ENCODE measurements at regions not wholly inside any gene's neighbourhood (a gene's known extent, or its start where the extent isn't known, plus 50 kb on each side); places are given as distances from the start of the nearest gene placed in this dataset.
A peak's percentile ranks its signal among the peaks of the same experiment; 100 is the strongest.

DNA sequence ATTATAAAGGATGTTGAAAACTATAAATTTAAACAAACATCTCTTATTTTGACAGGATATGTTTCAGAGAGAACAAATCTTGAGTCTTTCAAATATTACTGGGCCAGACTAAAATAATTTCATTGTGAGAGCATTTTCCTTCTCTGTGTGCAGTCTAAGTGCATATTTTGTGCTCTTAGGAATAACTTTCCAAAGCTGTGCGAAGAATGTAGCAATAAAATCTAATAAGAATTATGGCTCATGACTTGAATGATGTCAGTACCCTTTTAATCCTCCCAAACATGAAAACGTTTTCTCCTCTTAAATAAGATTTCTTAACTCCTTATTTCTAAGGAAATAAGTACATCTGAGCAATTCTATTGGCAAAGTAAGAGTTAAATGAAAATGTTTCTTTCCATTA is 76.2 kb upstream of the EFEMP1 start:
- Histone ChIP-seq H3K36me3 (ENCODE audit: control insufficient read depth, insufficient read depth, low read length) (no peaks in the 10 kb centered on the region), H3K4me1 (ENCODE audit: control insufficient read depth, insufficient read depth, low read length, poor library complexity, severe bottlenecking) (no peaks in the 10 kb centered on the region), H3K4me3 (ENCODE audit: extremely low read depth, insufficient read depth, low read length, poor library complexity, severe bottlenecking) (no peak overlapping the region), H3K27ac (ENCODE audit: low read depth, low read length, severe bottlenecking) (no peak overlapping the region), H3K9me3 (ENCODE audit: control insufficient read depth, low read length) (no peaks in the 10 kb centered on the region)
- 40% methylated on average over 1 of the region's 2 CpGs; no CpG with 5 or more reads in 1 of the 2 experiments for WGBS, 2 experiments (ENCODE audit: insufficient coverage in 2 of 2)

DNA sequence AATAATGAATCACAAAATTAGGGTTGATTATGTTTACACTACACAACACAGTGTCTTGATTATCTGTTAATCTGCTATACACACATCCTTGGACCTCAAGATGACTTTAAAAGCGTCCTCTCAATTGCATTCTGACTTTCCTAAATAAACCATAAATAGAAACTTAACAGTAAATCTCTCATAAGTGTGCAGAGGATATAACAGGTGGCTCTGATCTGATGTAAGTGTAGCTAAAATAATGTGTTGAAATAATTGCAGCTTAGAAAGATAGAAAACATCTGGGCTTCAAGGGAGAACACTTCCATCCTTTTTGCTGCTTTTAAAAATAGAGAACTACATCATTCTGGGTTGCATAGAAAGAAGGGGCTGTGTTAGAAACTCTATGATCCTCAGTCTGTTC is 78.4 kb upstream of the EFEMP1 start:
- no CpG with 5 or more reads among the region's 1 CpG for WGBS, 2 experiments (ENCODE audit: insufficient coverage in 2 of 2)
- H3K9me3 ChIP-seq (ENCODE audit: control insufficient read depth, low read length) = no peaks in the 10 kb centered on the region
- no peak overlapping the region for H3K4me3 ChIP-seq (ENCODE audit: extremely low read depth, insufficient read depth, low read length, poor library complexity, severe bottlenecking)
- H3K4me1 ChIP-seq (ENCODE audit: control insufficient read depth, insufficient read depth, low read length, poor library complexity, severe bottlenecking) = no peaks in the 10 kb centered on the region
- no peak overlapping the region for H3K27ac ChIP-seq (ENCODE audit: low read depth, low read length, severe bottlenecking)
- H3K36me3 ChIP-seq (ENCODE audit: control insufficient read depth, insufficient read depth, low read length) = no peaks in the 10 kb centered on the region

DNA sequence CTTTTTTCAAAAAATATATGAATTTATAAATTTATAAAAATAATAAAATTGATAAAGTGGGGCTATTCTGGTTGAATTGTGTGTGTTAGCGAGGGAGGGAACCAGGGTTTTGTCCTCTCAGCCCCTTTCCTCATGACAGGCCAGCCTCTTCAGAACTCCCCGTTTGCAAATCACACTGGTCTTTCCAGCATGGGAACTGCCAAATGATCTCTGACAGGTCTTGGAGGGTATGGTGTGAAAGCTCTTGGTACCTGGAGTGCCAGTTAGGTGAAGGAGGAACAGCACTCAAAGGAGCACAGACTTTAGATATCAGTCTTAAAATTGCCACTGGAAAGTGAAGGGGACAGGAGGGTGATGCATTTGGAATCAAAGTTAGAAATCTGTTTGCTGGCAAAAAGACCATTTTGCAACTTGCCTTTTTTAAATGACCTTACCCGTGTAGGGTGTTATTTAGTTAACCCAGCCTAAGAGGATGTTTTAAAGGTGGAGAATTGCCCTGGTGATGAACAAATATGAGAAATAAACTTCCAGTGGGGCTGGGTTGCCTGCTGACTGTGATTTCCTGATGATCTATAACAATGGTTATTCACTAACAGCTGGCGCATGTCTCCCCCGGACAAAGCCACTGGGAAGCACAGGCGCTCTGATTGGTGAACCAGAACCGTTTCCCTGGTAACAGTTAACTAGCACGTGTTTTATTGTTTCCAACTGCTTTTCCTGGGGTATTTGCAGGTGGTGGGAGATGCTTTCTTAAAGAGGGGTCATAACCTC is 85.3 kb upstream of the EFEMP1 start:
- H3K36me3 ChIP-seq (ENCODE audit: control insufficient read depth, insufficient read depth, low read length) = no peaks in the 10 kb centered on the region
- H3K4me3 ChIP-seq (ENCODE audit: extremely low read depth, insufficient read depth, low read length, poor library complexity, severe bottlenecking) = no peak overlapping the region
- H3K27ac ChIP-seq (ENCODE audit: low read depth, low read length, severe bottlenecking) = peak overlapping the region; percentile 10
- H3K4me1 ChIP-seq (ENCODE audit: control insufficient read depth, insufficient read depth, low read length, poor library complexity, severe bottlenecking) = no peaks in the 10 kb centered on the region
- no peaks in the 10 kb centered on the region for H3K9me3 ChIP-seq (ENCODE audit: control insufficient read depth, low read length)
- 9 to 25% methylated on average over 5 of the region's 8 CpGs for WGBS, 2 experiments (ENCODE audit: insufficient coverage in 2 of 2)

DNA sequence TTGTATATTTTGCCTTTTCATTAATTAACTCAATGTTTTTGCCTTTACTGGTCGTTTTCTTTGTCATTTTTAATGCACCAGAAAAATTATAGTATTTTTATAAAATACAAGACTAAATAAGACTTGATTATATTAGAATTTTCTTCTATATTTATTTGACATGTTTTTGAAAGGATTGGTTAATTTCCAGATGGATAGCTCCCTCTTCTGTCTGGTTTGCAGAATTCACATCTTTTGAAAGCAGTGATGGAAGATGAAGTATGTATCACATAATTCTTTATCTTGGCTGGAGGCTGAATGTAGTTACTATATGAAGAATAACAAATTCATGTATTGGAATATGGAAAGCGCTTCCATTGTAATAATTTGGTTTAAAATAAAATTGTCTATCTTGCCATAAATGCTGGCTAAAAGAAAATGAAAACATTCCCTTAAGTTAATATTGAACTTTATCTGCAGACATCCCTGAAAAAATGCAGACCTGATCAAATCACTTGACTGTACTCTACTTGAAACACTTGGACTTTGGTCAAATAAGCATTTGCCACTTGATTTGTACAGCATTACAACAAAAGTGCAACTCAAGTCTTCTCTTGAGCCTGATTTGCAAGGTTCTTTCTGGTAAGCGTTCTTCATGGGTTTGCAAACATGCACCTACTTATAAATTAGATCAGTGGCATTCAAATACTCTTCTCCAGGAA is 86.3 kb upstream of the EFEMP1 start:
- H3K4me3 ChIP-seq (ENCODE audit: extremely low read depth, insufficient read depth, low read length, poor library complexity, severe bottlenecking) = no peak overlapping the region
- no peak overlapping the region for H3K27ac ChIP-seq (ENCODE audit: low read depth, low read length, severe bottlenecking)

DNA sequence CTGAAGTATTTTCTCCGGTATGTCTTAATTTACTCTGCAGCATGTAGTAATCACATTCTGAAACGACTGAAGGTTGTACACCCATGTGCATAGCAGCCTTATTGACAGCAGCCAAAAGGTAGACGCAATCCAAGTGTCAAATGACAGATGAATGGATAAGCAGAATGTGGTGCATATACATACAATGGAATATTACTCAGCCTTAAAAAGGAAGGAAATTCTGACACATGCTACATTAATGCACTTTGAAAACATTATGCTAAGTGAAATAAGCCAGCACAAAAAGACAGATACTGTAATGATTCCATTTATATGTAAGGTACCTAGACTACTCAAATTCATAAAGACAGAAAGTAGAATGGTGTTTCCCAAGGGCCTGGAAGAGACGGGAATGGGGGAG is 88.0 kb upstream of the EFEMP1 start:
- Histone ChIP-seq H3K4me1 (ENCODE audit: control insufficient read depth, insufficient read depth, low read length, poor library complexity, severe bottlenecking) (no peaks in the 10 kb centered on the region), H3K27ac (ENCODE audit: low read depth, low read length, severe bottlenecking) (no peak overlapping the region), H3K4me3 (ENCODE audit: extremely low read depth, insufficient read depth, low read length, poor library complexity, severe bottlenecking) (no peak overlapping the region), H3K36me3 (ENCODE audit: control insufficient read depth, insufficient read depth, low read length) (no peaks in the 10 kb centered on the region), H3K9me3 (ENCODE audit: control insufficient read depth, low read length) (no peaks in the 10 kb centered on the region)
- 83 to 86% methylated on average over 1 of the region's 4 CpGs for WGBS, 2 experiments (ENCODE audit: insufficient coverage in 2 of 2)

More for the DNA sequence above, 86.3 kb upstream of the EFEMP1 start:
- WGBS, 2 experiments (ENCODE audit: insufficient coverage in 2 of 2) = 80% methylated on average over 1 of the region's 3 CpGs; no CpG with 5 or more reads in 1 of the 2 experiments
- H3K36me3 ChIP-seq (ENCODE audit: control insufficient read depth, insufficient read depth, low read length) = no peaks in the 10 kb centered on the region
- no peaks in the 10 kb centered on the region for H3K4me1 ChIP-seq (ENCODE audit: control insufficient read depth, insufficient read depth, low read length, poor library complexity, severe bottlenecking)
- H3K9me3 ChIP-seq (ENCODE audit: control insufficient read depth, low read length) = no peaks in the 10 kb centered on the region

DNA sequence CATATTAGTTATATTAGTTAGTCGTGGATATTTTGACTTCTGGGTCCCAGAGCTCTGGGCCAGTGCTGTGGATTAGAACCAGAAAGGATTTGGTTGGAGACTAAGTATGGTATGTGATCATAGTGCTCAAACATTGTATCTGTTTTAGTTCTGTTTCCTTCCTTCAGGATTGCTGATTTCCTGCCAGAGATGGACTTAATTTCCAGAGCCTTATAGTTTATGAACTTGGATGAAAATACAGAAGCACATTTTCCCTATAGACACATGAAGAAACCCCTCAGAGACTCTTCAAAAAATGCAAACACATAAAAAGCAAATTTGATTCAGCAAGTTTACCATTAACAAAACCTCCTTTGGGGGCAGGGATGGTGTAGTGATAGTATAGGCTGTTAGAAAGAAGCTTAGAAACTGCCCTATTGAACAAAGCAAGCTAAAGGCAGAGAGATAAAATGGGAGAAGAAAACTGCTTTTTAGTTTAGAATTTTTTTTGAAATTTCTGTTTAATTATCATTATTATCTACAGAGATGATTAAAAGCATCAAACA is 88.7 kb upstream of the EFEMP1 start:
- H3K36me3 ChIP-seq (ENCODE audit: control insufficient read depth, insufficient read depth, low read length) = no peaks in the 10 kb centered on the region
- no peaks in the 10 kb centered on the region for H3K4me1 ChIP-seq (ENCODE audit: control insufficient read depth, insufficient read depth, low read length, poor library complexity, severe bottlenecking)
- H3K4me3 ChIP-seq (ENCODE audit: extremely low read depth, insufficient read depth, low read length, poor library complexity, severe bottlenecking) = no peak overlapping the region
- H3K9me3 ChIP-seq (ENCODE audit: control insufficient read depth, low read length) = no peaks in the 10 kb centered on the region
- H3K27ac ChIP-seq (ENCODE audit: low read depth, low read length, severe bottlenecking) = no peak overlapping the region
- 83 to 100% methylated on average over 1 of the region's 1 CpG for WGBS, 2 experiments (ENCODE audit: insufficient coverage in 2 of 2)

DNA sequence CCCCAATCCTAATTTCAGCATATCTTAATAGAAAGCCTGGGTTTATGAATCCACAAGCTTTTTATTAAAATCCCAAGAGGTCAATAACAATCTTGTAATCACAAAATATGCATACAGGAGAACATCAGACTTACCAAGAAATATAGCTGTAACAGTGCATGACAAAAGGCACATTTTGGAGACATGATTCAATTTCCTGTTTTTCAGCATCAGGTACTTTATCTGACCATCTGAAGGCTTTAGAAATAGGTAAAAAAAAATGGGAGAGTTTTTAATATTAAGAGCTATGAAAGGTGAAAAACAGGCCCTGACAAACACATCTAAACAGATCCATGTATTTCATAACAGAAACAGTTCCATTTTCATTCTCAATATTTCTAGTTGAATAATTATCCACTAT is 89.9 kb upstream of the EFEMP1 start:
- H3K9me3 ChIP-seq (ENCODE audit: control insufficient read depth, low read length) = no peaks in the 10 kb centered on the region
- no peak overlapping the region for H3K4me3 ChIP-seq (ENCODE audit: extremely low read depth, insufficient read depth, low read length, poor library complexity, severe bottlenecking)
- no peaks in the 10 kb centered on the region for H3K36me3 ChIP-seq (ENCODE audit: control insufficient read depth, insufficient read depth, low read length)
- H3K27ac ChIP-seq (ENCODE audit: low read depth, low read length, severe bottlenecking) = no peak overlapping the region
- no peaks in the 10 kb centered on the region for H3K4me1 ChIP-seq (ENCODE audit: control insufficient read depth, insufficient read depth, low read length, poor library complexity, severe bottlenecking)

DNA sequence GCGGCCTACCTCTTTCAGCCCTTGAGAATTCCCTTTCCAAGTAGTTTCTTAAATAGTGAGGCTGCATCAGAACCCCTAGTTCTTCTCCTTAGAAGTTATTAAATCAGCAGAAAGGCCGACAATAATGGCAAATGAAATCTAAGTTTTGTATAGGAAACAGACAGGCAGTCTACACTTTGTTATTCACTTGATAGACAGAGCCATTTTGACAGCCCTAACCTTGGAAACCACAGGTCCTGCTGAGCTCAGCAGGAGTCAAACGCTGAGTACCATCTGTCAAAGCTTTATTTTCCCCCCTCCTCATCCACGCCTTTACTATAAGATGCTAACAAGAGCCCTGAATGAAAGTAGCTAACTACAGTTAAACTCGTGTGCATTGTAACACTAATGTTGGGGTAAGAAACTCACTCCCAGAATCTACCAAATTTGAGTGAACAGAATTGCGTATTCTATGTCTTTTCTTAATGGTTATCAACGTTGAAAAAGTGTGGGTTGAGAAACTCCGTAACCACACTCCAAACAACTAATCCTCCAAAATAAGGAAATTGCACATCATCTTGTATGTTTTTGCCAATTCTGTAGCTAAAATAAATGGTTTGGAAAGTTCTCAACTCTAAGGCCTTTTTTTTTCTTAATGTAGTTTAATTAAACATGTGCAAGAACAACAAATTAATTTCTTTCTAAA is 90.6 kb upstream of the EFEMP1 start:
- no peaks in the 10 kb centered on the region for H3K4me1 ChIP-seq (ENCODE audit: control insufficient read depth, insufficient read depth, low read length, poor library complexity, severe bottlenecking)
- WGBS, 2 experiments (ENCODE audit: insufficient coverage in 2 of 2) = 17 to 47% methylated on average over 1 to 2 of the region's 8 CpGs

DNA sequence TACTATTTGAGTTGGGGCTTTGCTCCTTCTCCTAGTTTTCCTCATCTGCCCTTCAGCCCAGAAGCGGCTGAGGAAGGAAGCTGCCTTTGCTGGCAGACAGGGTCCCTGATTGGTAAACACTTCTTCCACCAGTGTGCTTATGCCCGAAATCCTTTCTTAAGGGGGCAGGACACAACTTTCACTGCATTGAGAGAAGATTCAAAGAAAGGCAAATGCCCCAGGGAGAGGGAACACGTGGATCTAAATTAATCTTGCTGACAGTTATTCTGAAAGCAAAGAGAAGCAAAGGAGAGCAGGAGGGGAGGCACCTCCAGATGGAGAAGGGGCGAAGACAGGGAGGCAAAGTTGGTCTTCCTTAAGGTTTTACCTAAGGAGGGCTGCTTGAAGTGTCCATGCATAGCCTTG is 92.1 kb upstream of the EFEMP1 start:
- Histone ChIP-seq H3K36me3 (ENCODE audit: control insufficient read depth, insufficient read depth, low read length) (no peaks in the 10 kb centered on the region), H3K4me3 (ENCODE audit: extremely low read depth, insufficient read depth, low read length, poor library complexity, severe bottlenecking) (no peak overlapping the region)
- 29 to 34% methylated on average over 2 to 3 of the region's 4 CpGs for WGBS, 2 experiments (ENCODE audit: insufficient coverage in 2 of 2)

More for the DNA sequence above, 90.6 kb upstream of the EFEMP1 start:
- no peaks in the 10 kb centered on the region for H3K36me3 ChIP-seq (ENCODE audit: control insufficient read depth, insufficient read depth, low read length)
- no peaks in the 10 kb centered on the region for H3K9me3 ChIP-seq (ENCODE audit: control insufficient read depth, low read length)
- no peak overlapping the region for H3K27ac ChIP-seq (ENCODE audit: low read depth, low read length, severe bottlenecking)
- H3K4me3 ChIP-seq (ENCODE audit: extremely low read depth, insufficient read depth, low read length, poor library complexity, severe bottlenecking) = no peak overlapping the region

DNA sequence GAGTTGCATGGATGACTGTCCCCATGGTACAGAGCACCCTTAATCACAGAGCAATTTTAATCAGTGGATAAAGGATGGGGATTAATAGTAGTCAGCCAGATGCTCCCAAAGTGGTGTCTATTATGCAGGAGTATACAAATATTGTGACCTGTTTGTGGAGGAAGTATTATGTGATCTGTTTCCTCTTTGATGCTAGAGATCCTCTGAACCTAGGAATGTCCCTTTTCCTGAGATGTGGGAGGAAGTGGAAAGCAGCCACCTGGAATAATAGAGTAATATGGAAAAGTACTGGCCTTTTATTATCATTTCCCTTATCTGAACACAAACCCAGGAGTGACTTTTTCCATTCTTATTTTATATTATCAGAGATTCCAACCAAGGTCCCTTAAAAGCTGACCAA is 94.2 kb upstream of the EFEMP1 start:
- Histone ChIP-seq H3K4me3 (ENCODE audit: extremely low read depth, insufficient read depth, low read length, poor library complexity, severe bottlenecking) (no peak overlapping the region), H3K36me3 (ENCODE audit: control insufficient read depth, insufficient read depth, low read length) (no peaks in the 10 kb centered on the region), H3K9me3 (ENCODE audit: control insufficient read depth, low read length) (no peaks in the 10 kb centered on the region), H3K4me1 (ENCODE audit: control insufficient read depth, insufficient read depth, low read length, poor library complexity, severe bottlenecking) (no peaks in the 10 kb centered on the region), H3K27ac (ENCODE audit: low read depth, low read length, severe bottlenecking) (no peak overlapping the region)

More for the DNA sequence above, 92.1 kb upstream of the EFEMP1 start:
- H3K9me3 ChIP-seq (ENCODE audit: control insufficient read depth, low read length) = no peaks in the 10 kb centered on the region
- no peaks in the 10 kb centered on the region for H3K4me1 ChIP-seq (ENCODE audit: control insufficient read depth, insufficient read depth, low read length, poor library complexity, severe bottlenecking)
- no peak overlapping the region for H3K27ac ChIP-seq (ENCODE audit: low read depth, low read length, severe bottlenecking)
